Activated T-helper 1 cell treated with anti-CD3 and anti-CD28 coated beads, Interleukin-2, amount 50 U/mL, for 16 hours (primary cell): ENCODE measurements at regions not wholly inside any gene's neighbourhood (a gene's known extent, or its start where the extent isn't known, plus 50 kb on each side); places are given as distances from the start of the nearest gene placed in this dataset.

Experiments
- DNase-seq, 2 donors: peaks; one replicate each; pipeline ENCODE4 v3.0.0-alpha.2; 2020; ENCODE audit warnings: low read depth in 1 of 2, low spot score in 1 of 2

DNA sequence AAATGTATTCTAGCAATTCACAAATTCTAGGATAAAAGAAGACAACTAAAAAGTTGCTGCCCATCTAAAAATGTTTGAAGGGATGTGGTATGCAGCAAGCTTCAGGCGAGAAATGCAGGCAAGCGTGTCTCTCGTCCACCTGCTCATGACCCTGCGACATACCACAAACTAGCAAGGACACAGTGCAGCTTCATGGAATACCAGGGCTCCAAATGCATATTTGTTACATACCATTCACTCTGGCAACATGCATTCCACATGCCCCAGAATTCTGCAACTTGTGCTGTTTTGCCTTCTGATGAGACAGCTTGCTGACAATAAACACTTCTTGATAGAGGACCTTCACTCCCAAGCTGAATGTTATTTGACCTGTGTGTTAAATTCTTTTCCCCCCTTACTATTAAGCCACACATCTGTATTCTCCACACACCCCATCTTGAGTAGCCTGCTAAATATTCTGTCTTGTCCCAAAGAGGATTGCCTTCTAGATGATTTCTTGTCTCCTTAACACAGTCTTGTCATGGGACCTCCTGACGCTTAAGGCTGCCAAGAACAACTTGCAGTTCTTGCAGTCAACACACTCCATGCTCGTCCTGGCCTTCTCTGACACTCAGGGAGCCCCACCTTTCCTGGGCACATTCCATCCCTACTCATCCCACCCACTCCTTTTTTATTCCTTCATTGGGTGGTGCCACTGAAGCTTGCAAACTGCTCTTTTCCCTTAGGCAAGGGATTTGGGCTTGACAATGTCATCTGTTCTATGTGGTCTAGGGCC is 340.5 kb downstream of the PIK3R1 start:
- no peak for DNase-seq

DNA sequence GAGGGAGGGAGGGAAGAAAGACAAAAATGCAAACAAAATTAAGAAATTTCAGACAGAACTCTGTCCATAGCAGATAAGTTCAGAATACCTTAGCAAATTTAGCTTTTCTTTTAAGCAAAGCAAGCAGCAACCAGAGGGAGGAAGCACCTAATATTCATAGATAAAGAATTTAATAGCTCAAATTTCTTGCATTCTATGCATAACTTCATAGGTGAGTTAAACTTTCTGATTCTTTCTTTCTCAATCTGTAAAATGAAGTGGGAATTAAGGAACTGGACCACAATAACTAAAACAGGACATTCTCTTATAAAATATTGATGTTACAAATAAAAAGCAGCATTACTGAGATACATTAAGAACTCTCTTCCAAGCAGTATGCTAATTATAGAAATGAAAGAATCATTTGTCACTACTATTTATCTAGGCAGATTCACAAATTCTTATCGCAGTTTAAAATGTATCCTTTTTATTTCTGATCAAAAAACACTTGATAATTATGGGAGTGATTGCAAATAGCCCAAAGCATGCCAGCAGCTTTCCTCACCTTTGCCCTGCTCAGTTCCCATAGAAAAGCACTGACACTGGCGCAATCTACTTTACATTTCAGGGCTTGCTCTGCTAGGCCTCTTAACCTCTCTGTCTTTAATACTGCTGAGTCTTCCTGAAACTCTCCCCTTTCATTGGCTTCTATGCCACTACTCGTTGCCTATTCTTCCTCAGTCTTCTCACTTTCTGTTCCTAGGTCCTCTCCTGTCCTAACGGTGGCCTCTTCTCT is 341.8 kb downstream of the PIK3R1 start:
- no peak for DNase-seq

DNA sequence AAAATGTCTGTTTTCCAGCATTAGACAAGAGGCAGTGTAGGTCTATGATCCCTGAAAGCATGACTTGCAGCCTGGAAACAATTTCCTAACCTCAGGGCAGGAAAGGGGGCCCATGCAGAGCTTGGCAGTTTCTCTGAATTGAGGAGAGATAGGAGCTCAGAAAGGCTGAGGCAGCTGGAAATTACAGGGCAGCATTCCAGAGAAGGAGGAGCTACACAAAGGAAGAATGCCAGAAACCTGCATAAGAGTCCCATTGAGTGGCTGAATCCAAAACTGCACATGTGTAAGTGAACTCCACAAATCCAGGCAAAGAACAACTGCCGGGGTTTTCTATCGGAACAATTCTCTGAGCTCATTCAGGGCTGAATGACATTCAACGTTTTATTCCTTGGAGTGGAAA is 346.8 kb downstream of the PIK3R1 start:
- DNase-seq: no peak

DNA sequence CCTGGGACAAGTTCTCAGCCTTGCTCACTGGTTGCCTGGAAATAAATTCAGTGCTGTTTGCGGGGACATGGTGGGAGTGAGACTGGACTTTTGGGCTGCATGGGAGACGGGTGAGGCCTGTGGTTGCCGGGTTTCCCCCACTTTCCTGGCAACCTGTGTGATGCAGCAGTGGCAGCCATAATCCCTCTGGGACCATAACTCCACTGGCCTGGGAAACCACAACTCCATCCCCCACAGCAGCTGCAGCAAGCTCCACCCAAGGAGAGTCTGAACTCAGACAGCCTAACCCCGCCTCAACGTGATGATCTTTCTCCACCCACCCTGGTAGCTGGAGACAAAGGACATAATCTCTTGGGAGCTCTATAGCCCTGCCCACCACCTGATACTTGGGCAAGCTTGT is 349.9 kb downstream of the PIK3R1 start:
- no peak for DNase-seq

DNA sequence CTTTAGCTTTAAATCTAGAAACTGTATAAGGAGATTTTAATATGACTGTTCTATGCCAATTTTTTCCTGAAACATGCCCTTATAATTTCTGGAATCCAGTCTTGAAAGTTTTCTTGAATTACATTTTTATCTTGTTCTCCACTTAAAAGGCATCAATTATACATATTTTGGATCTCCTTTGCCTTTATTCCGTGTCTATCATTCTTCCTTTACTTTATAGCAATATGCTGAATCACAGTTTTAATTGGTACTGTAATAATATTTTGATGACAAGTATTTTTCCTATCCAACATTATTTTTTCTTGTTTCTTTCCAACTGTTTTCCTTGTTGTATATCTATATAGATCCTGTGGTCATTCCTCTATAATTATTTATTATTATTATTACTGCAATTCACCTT is 361.2 kb downstream of the PIK3R1 start:
- no peak for DNase-seq

DNA sequence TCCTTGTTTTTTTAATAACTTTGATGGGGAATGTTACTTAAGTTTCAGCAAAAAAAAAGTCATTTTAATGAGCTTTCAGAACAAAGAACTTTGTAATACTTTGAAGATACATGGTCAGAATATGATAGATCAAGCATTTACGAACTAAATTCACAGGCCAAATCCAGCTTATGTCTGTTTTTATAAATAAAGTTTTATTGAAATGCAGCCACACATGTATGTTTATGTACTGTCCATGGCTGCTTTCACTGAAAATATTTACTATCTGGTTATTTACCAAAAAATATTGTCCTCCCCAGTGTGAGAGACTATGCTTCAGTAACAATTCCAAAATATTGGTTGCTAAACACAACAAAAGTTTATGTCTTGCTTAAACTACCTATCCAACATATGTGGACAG is 366.7 kb downstream of the PIK3R1 start:
- DNase-seq: no peak

DNA sequence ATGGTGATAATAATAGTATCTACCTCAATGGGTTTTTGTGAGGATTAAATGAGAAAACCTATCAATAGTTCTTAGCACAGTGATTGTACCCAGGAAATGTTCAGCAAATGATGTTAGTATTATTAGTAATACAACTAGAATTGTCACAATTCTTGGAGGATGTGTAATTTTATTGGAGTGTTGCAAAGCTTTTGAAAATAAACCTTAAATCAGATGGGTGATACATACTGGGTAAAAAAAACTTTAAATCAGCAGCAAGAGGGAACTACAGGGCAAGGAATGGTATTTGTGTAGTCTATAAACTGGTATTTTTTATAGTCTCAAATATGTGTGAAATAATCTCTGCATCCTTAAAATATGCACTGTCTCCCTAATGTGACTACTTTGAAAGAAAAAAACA is 371.6 kb downstream of the PIK3R1 start:
- no peak for DNase-seq

DNA sequence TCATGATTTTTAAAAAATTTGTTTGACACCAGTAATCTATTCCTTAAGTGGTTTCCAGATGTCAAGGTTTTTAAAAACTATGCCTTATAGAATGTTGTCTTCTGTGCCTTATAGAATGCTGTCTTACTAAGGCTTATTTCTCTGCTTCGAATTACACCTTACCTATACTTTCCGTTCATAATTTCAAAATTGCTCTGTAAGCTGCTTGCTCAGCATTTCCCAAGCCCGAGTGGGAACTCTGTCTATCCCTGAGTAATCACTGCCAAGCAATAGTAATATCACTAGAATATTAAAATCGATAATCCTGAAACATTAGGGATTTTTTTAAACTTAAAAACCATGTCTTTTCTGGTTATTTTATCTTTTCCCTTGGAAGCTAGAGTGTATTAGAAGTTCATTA is 376.3 kb downstream of the PIK3R1 start:
- no peak for DNase-seq

DNA sequence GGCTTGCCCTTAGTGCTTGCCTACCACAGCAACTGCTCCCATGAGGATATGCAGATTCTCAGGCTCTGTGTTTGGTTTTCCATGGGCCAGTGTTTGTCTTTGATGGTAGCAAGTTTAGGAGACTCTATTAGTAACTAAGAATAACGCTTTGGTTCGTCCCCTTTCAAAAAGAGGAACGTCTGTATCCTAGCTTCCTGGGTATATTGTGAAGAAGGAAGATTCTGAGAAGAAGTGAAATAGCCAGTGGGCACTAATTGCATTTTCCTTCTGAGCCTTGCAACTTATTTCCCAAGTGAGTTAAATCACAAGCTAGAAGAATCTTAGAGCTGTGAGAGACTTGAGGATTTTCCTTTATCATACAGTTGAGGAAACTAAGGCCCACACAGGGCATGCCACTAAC is 376.8 kb downstream of the PIK3R1 start:
- no peak for DNase-seq

DNA sequence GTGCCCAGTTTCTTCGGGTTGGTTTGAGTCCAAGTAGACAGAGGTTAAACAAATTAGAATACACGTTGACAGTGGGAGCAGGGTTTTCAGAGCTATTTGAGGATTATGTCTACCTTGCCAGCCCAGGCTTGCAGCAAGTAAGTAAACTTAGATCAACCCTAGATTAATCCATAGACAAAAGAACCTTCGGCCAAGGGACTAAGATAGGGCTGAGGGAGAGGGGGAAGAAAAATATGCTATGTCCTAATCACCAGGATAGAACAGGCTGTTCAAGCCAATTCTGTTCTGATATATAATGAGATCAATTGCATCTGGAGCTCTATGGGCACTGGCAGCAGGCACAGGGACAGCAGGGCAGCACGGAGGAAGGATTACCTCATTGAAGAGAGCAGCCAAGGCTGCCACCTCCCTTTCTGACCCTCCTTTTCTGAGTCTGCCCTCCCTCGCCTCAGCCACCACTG is 377.7 kb downstream of the PIK3R1 start:
- no peak for DNase-seq

DNA sequence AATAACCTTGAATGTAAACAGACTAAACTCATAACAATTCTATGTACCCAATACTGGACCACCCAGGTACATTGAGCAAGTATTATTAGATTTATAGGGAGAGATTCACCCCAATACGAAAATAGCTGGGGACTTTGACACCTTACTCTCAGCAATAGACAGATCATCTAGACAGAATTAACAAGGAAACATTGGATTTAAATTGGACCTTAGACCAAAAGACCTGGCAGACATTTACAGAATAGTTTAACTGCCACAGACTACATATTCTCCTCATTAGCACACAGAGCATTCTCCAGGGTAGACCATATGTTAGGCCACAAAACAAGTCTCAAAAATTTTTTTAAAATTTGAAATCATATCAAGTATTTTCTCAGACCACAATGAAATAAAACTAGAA is 397.4 kb downstream of the PIK3R1 start:
- DNase-seq: no peak

DNA sequence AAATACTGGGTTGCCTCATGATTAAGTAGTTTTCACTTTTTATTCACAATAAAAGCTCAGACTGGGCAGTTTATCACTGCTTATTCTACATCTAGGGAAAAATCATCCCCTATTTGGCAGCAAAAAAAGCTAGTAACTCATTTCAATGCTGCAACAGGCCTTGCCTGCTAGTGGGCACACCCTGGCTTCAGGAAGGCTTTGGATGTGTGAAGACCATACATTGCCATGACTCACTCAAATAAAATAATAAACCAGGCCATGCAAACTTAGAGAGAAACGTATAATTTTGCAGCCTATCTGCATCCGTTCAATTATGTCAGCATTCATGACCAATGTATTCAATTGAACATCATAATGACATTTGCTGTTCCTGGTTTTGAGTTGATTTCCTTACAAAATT is 402.9 kb downstream of the PIK3R1 start:
- DNase-seq: no peak

DNA sequence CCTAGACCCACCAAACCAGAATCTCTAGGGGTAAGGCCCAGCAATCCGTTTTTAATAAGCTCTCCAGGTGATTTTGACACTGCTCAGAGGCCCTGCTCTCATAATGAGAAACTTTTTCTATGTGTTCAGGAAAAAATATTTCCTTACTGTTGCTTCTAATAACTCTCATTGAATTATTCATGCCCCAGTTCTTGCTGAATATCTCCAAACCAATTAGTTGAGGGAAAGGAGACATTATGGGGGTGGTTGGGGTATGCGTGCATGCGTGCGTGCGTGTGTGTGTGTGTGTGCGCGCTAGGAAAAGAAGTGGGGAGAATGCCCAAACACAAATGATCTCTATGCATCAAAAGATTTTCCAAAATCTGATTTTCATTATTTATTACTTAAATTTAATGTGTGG is 411.4 kb downstream of the PIK3R1 start:
- DNase-seq: no peak

DNA sequence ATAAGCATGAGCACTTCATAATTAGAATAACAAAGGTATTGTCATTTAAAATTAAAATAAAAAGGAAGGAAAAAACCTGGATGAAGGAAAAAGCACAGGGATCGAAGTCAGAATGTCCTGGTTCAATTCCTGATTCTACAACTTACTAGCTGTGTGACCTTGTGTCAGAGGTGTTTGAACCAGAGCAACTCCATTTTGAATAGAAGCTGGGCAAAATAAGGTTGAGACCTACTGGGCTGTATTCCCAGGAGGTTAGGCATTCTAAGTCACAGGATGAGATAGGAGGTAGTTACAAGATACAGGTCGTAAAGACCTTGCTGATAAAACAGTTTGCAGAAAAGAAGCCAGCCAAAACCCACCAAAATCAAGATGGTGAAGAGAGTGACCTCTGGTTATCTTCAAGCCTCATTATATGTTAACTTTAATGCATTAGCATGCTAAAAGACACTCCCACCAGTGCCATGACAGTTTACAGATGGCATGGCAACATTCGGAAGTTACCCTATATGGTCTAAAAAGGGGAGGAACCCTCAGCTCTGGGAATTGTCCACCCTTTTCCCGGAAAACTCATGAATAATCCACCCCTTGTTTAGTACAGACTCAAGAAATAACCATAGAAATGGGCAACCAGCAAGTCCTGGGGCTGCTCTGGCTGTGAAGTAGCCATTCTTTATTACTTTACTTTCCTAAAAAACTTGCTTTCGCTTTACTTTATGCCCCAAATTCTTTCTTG is 412.7 kb downstream of the PIK3R1 start:
- no peak for DNase-seq

DNA sequence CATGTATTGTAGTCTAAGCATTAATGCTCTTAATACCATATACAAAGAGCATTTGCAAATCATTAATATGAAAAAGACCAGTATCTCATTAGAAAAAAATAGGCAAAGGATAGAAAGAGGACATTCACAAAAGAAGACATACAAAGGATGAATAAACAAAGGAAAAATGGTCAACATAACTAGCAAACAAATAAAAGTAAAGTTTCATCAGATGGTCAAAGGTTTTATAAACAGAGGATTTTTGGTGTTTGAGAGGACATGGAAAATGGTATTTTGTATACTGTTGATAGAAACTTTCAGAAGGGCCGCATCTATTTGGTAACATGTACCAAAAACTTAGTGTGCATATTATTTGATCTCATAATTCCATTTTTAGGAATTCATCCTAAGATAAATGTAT is 414.8 kb downstream of the PIK3R1 start:
- DNase-seq: no peak

DNA sequence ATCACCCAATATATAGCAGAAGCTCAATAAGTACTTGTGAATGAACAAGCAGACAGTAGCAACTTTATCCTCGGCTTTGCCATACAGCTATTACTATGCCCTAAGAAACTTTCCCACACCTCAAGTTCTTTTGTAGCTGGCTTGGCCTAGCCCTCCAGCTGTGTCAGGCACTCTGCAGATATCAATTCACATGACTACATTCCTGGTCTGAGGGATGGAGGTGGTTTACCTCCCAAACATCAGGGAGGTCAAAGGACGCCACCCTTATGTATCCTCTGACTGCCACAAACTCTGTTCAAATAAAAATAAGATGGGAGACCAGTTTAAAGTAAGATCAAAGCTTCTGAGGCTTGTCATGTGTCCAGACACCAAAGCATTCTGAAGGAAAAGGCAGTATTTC is 416.3 kb downstream of the PIK3R1 start:
- DNase-seq: no peak

DNA sequence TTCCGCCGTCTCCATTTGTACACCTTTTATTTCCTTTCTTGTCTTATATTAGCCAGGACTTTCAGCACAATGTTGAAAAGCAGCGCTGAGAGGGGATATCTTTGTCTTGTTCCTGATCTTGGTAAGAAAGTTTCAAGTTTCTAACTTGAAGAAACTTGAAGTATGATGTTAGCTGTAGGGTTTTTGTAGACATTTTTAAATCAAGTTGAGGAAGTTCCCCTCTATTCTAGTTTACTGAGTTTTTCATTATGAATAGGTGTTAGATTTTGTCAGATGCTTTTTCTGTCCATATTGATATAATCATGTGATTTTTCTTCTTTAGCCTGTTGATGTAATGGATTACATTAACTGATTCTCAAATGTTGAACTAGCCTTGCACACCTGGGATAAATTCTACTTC is 425.7 kb downstream of the PIK3R1 start:
- DNase-seq: no peak

DNA sequence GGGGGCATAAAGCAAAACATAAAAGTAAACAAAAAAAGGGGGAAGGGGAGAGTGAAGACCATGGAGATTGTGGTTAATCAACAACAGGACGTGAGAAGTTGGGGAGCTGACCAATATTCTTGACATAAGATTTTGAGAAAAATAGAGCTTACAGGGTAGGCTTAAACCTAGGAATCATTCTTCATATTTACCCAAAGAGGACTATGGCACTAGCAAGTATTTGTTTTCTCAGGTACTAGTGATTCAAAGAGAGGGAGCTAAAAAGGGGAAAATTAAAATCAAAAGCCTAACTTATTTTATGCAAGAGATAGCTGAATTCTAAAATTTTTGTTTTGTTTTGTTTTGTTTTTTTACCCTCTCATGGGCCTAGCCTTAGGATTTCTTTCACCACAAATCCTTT is 427.5 kb downstream of the PIK3R1 start:
- no peak for DNase-seq

DNA sequence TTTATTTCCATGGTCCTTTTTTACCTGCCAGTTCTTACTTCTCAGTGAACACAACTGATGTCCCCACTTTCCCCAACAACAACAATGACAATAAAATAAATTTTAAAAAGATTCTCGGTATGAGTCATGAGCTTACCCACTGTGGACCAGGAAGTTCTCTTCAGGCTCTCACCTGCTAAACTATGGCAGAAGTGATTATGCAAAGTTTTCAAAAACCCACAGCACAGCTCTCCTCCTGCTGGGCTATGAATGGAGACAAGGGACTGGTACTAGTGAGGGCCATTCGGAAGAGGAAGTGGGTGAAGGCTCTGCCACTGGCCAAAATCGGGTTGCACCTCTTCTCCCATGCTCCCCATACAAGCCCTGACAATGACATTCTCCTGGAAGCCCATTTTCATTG is 429.4 kb downstream of the PIK3R1 start:
- no peak for DNase-seq

DNA sequence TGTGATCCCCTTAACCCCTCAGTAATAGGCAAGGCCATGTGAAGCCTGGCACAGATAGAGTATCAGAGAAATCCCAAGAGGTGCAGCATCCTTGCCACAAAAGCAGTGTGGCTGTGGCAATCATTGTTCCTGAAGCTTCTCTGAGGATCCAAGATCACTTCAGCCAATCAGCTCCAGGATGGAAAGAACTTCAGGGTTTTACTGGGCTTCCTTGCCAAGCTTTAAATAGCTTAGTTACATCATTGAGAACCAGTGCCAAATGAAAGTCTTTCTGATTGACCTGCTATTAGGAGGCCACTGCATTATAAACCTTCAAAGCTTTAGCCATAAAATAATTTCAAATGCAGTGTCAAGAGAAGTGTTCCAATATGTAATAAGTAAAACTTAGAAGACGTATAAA is 430.6 kb downstream of the PIK3R1 start:
- no peak for DNase-seq

DNA sequence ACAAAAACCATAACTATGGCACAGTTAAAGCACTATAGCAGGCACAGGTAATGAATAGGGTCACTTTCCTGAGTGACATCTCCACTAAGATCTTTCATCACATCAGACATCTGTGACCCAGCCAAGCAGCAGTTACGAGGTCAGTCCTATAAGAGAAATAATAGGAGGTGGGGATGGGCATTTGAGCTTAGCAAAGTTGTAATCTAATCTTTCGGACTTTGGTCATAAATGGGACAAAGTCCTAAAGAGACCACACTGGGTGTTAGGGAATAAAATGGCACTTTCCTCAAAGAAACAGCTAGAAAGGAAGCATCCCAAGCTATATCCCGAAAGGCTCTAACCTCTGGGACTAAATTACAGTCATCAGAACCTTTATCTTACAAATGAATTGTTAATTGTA is 432.2 kb downstream of the PIK3R1 start:
- no peak for DNase-seq
